GM03348 (cell line): ENCODE measurements at regions not wholly inside any gene's neighbourhood (a gene's known extent, or its start where the extent isn't known, plus 50 kb on each side); places are given as distances from the start of the nearest gene placed in this dataset.
"Not testable (repeated sequence)": the region's sequence is repeated elsewhere in the genome, so short reads cannot be mapped to it uniquely, and the experiment has no call there.

Source experiments
- DNase-seq: peaks from one replicate; pipeline ENCODE4 v3.0.0; 2012; ENCODE audit warnings: low spot score

GRCh38 chr12:75792687-75793086 lies 238.9 kb downstream of the PHLDA1 start:
- DNase-seq: peak; percentile 11

GRCh38 chr12:75790219-75790618 lies 241.4 kb downstream of the PHLDA1 start:
- no peak for DNase-seq

- not testable (repeated sequence) for DNase-seq
Measured at GRCh38 chr12:75787146-75787545, 244.4 kb downstream of the PHLDA1 start.

DNA sequence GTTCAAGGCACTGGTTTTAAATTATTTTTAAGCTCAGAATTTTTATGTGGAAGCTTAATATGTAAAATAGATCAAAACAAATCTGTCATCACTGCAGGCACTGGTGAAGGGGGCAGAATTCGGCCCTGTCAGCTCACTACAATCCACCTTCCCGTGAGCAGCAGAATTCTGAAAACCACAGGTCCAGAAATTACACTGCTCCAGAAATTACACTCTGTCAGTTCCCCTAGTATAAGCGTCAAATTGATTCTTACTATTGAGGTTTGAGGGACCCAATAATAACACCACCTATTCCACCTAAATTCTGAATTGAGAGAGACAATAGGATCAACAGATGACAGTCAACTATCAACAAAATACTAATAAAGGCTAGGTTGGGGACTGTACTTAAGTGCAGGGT lies 245.5 kb downstream of the PHLDA1 start:
- no peak for DNase-seq

DNA sequence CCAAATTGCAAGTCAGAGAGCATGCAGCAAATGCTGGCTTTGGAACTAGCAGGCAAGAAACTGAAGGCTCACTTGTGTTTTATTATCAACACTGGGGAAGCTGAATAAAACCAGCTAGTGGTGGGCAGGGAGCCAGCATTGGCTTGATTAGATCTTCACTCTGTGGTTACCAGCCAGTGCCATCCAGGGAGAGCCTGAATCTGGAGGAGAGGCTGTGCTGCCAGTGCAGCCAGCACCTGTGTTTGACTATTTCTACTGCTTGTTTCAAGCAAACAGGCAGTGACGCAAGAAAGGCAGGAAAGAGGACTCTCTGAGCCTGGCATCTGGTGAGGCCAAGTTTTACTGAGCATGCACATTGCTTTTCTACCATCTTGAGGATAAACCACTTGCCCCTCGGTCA lies 247.0 kb downstream of the PHLDA1 start:
- DNase-seq: peak; percentile 15

DNA sequence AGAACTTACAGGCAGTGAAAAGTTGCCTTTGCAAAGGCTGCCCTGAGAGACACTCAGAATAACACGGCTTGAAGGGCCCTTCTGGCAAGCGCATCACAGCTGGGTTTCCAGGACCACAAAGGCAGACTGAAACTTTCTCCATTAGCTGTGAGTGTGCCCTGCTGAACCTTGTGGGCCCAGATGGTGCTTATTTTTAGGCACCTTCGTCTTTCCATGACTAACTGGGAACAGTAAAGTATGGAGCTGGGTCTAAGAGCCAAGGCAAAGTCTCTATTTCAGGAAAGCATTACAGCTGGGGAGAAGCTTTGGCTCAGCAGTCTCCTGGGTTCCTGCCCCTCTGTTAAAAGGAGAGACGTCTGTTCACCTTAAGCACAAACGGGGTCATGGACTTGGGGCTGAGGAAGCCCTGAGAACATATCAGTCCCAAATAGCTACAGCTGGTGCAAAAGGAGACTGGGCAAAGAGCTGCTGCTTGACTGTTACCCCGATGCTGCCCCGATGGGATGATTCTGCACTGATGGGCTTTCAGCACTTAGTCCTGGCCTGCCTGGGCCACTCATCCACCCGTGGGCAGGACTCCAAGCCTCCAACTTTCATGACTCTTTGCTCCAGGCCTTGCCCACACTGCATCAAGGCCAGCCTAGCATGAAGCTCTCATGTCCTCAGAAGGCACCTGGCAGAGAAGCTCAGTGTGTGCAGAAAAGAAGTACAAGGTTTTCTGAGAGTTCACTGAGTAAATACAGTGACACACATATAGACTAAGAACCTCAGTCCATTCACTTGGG lies 248.3 kb downstream of the PHLDA1 start:
- DNase-seq: peak; percentile 24

- DNase-seq: no peak
Measured at GRCh38 chr12:75782069-75782581, 249.5 kb downstream of the PHLDA1 start.

DNA sequence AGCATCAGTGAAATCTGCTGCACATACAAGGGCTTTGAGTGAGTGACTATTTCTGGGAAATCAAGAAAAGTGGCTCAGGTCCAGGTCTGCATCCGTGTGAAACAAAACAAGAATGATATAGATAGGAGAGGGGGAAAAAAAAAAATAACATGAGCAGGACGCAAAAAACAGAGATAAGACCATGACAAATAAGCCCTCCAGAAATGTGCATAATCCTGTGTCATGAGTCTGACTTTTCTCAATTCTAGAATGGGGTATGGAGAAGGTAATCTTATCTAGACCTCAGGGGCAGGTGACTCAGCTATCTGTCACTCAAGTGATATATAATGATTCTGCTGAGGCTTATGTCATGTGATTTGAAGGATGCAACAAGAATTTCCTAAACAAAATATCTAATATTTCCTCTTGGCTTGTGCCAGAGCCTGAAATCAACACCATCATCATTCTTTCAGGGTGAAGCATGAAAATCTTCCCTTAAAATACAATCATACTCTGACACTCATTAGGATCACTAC lies 250.0 kb downstream of the PHLDA1 start:
- DNase-seq: peak; percentile 12

GRCh38 chr12:75779891-75780496 lies 251.6 kb downstream of the PHLDA1 start:
- DNase-seq: no peak

DNA sequence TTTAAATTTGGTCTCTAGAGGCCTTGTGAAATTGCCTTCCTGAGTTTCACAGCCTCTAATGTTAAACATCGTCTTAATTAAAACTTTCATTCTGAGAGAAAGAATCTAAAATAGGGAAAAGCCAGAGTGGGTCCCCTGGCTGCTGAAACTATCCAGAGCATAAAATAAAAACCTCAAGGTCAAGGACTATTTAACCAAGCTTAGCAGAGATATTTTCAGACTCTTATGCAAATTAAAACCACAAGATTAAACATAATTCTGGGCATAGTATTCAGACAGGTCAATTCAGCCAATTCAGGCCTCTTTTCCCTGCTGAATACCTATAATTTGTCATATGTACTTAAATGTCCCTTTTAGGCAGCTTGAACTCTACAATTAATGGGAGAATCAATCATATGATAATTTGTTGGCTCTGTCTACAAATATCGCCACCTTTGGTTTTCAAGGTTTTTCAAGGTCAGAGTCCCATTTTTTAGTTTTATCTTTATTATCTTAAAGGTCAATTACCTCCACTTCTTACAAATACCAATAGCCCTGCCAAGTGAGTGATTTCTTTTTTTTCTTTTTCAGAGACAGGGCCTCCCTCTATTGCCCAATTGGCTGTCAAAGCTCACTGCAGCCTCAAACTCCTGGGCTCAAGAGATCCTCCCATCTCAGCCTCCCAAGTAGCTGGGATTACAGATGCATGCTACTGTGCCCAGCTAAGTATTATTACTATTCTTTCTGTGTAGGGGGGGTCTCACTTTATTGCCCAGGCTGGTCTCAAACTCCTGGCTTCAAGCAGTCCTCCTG lies 257.1 kb downstream of the PHLDA1 start:
- DNase-seq: no peak

- no peak for DNase-seq
Measured at GRCh38 chr12:75773377-75773776, 258.2 kb downstream of the PHLDA1 start.

DNA sequence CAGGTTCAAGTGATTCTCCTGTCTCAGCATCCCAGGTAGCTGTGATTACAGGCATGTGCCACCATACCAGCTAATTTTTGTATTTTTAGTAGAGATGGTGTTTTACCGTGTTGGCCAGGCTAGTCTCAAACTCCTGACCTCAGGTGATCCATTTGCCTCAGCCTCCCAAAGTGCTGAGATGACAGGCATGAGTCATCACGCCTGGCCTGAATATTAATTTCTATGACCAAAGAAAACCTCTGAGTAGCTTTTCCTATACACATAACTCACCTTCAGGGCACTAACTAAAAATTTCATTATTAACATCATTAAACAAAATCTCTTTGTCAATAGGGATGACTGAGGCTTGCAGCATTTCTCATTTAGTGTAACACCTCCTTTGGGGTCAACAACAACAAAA lies 259.6 kb upstream of the KRR1 start:
- no peak for DNase-seq

- no peak for DNase-seq
Measured at GRCh38 chr12:75767957-75768356, 256.5 kb upstream of the KRR1 start.

DNA sequence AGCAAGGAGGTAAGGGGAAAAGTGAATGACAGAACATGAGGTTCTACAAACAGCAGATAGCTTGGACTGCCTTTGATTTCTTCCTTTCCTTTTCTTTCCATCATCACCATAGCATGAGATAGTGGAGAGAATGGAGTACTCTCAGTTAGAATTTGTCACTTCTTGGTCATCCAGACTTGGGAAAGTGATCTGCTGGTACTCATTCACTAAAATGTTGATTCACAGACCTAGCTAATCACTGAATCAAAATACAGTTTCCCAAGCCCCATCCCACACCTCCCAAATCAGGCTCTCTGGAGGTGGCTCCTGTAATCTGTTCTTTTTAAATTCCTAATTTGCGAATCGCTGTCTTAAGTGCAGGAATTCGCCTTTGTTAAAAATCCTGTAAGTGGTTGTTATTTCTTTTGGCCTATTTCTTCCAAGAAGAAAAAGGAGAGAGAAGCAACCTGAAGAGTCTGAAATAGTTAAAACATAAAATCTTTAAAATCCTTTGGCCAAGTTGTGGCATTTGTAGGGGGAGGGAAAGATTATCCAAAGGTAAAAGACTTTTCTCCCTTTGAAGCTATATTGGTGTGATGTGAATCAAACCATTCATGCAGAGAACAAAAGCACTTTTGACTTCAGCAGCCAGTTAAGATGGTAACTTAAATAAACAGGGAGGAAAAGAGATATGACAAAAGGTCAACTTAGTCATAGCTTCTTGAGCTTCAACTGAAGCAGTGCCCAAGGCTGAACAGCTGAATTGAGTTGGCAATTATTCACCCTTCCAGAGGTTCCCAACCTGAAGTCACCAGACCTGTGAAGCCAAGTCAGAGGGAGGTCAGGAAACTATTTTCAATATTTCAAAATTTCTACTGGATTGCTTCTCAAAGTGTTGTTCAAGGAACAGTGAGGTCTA lies 255.1 kb upstream of the KRR1 start:
- DNase-seq: no peak

- DNase-seq: no peak
Measured at GRCh38 chr12:75765170-75766059, 254.0 kb upstream of the KRR1 start.

GRCh38 chr12:75764091-75764841 lies 252.9 kb upstream of the KRR1 start:
- DNase-seq: no peak

GRCh38 chr12:75760573-75761294 lies 249.3 kb upstream of the KRR1 start:
- no peak for DNase-seq

GRCh38 chr12:75759842-75760572 lies 248.6 kb upstream of the KRR1 start:
- peak; percentile 51 for DNase-seq
